Natural killer cell (primary cell): ENCODE measurements at regions not wholly inside any gene's neighbourhood (a gene's known extent, or its start where the extent isn't known, plus 50 kb on each side); places are given as distances from the start of the nearest gene placed in this dataset.
"Not testable (repeated sequence)": the region's sequence is repeated elsewhere in the genome, so short reads cannot be mapped to it uniquely, and the experiment has no call there.

ENCODE experiments used
- ATAC-seq, 3 donors: fragments of 150-1000 bp in 2 of 3; fragments of 200-7000 bp in 1 of 3; cut with Tn5 transposase; 1 replicate in 1 of 3; 2 replicates in 2 of 3; pipeline ENCODE4 v1.10.0; 2021; ENCODE audit warnings: mild to moderate bottlenecking in 2 of 3, moderate library complexity in 2 of 3
- DNase-seq, 2 donors: peaks; one replicate each; pipeline versions ENCODE4 v3.0.0 to v3.0.0-alpha.2; 2013 to 2021; ENCODE audit warnings: mixed read lengths in 1 of 2
- H3K27ac ChIP-seq: one replicate; pipeline ENCODE4 v1.5.1; 2013; ENCODE audit warnings: mild to moderate bottlenecking, low read length
- H3K27me3 ChIP-seq: one replicate; pipeline ENCODE4 v1.6.1; 2013; ENCODE audit warnings: low read length; ENCODE audit not compliant: control insufficient read depth, insufficient read depth
- H3K36me3 ChIP-seq: one replicate; pipeline ENCODE4 v1.6.1; 2013; ENCODE audit warnings: low read length; ENCODE audit not compliant: control insufficient read depth, insufficient read depth
- H3K4me1 ChIP-seq: one replicate; pipeline ENCODE4 v1.6.1; 2013; ENCODE audit warnings: low read length; ENCODE audit not compliant: control insufficient read depth, insufficient read depth
- H3K4me3 ChIP-seq: one replicate; pipeline ENCODE4 v1.5.1; 2013; ENCODE audit warnings: low read length
- H3K9me3 ChIP-seq: one replicate; pipeline ENCODE4 v1.6.1; 2013; ENCODE audit warnings: low read length; ENCODE audit not compliant: control insufficient read depth, insufficient read depth
- H3K27ac Mint-ChIP-seq, 2 donors: one replicate each; pipeline ENCODE4 v1.8.0; 2022; ENCODE audit warnings: mild to moderate bottlenecking in 2 of 2, mixed read lengths in 2 of 2, moderate library complexity in 1 of 2
- H3K27me3 Mint-ChIP-seq, 2 donors: one replicate each; pipeline ENCODE4 v1.8.0; 2022; ENCODE audit warnings: low read depth in 2 of 2, mixed read lengths in 2 of 2
- H3K36me3 Mint-ChIP-seq: one replicate; pipeline ENCODE4 v1.8.0; 2022; ENCODE audit warnings: mixed read lengths
- H3K4me1 Mint-ChIP-seq, 2 donors: one replicate each; pipeline ENCODE4 v1.8.0; 2022; ENCODE audit warnings: mixed read lengths in 2 of 2
- H3K4me3 Mint-ChIP-seq: one replicate; pipeline ENCODE4 v1.8.0; 2022; ENCODE audit warnings: mild to moderate bottlenecking, moderate library complexity, mixed read lengths
- H3K9me3 Mint-ChIP-seq, 2 donors: one replicate each; pipeline ENCODE4 v1.8.0; 2022; ENCODE audit warnings: mixed read lengths in 2 of 2
- WGBS: methylation state at CpG from one replicate; pipeline ENCODE4 v1.1.7; 2013; ENCODE audit warnings: missing lambda C conversion rate; ENCODE audit not compliant: insufficient coverage; 5-methylcytosine and 5-hydroxymethylcytosine counted together
- intact Hi-C: fragments of 100-400 bp; cut with micrococcal nuclease; formaldehyde crosslinking; loops from one replicate; pipeline ENCODE4 v1.14.2; 2022
- TF ChIP-seq, protein P1 (sequence below): fragments of 200-600 bp; IDR thresholded peaks from one replicate; pipeline ENCODE4 v1.8.0; 2022; ENCODE audit warnings: antibody characterized with exemption

DNA sequence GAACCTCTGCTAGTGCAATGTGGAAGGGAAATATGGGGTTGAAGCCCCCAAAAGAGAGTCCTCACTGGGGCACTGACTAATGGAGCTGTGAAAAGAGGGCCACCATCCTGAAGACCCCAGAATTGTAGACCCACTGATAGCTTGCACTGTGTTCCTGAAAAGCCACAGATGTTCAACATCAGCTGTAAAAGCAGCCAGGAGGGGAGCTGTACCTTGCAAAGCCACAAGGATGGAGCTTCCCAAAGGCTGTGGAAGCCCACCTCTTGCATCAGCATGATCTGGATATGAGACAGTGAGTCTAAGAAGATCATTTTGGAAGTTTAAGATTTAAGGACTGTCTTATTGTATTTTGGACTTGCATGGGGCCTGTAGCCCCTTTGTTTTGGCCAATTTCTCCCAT lies 125.8 kb upstream of the TGFBR2 start:
- Histone ChIP-seq H3K4me3 (no peak overlapping the region), H3K27ac (no peak overlapping the region), H3K36me3 (no peaks in the 10 kb centered on the region), H3K27me3 (no peaks in the 10 kb centered on the region), H3K9me3 (no peaks in the 10 kb centered on the region), H3K4me1 (no peaks in the 10 kb centered on the region)
- ATAC-seq: no peak
- no peaks in the 10 kb centered on the region for H3K27me3 Mint-ChIP-seq
- no peak overlapping the region for H3K4me3 Mint-ChIP-seq
- no peaks in the 10 kb centered on the region for H3K36me3 Mint-ChIP-seq
- intact Hi-C loops: no loop called here
- H3K9me3 Mint-ChIP-seq: no peaks in the 10 kb centered on the region
- H3K4me1 Mint-ChIP-seq: peaks cover 0 to 4% of the 10 kb centered on the region in 2 donors
- DNase-seq: no peak
- no peak overlapping the region for H3K27ac Mint-ChIP-seq
- TF ChIP-seq, protein P1, sequence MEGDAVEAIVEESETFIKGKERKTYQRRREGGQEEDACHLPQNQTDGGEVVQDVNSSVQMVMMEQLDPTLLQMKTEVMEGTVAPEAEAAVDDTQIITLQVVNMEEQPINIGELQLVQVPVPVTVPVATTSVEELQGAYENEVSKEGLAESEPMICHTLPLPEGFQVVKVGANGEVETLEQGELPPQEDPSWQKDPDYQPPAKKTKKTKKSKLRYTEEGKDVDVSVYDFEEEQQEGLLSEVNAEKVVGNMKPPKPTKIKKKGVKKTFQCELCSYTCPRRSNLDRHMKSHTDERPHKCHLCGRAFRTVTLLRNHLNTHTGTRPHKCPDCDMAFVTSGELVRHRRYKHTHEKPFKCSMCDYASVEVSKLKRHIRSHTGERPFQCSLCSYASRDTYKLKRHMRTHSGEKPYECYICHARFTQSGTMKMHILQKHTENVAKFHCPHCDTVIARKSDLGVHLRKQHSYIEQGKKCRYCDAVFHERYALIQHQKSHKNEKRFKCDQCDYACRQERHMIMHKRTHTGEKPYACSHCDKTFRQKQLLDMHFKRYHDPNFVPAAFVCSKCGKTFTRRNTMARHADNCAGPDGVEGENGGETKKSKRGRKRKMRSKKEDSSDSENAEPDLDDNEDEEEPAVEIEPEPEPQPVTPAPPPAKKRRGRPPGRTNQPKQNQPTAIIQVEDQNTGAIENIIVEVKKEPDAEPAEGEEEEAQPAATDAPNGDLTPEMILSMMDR: no peak

DNA sequence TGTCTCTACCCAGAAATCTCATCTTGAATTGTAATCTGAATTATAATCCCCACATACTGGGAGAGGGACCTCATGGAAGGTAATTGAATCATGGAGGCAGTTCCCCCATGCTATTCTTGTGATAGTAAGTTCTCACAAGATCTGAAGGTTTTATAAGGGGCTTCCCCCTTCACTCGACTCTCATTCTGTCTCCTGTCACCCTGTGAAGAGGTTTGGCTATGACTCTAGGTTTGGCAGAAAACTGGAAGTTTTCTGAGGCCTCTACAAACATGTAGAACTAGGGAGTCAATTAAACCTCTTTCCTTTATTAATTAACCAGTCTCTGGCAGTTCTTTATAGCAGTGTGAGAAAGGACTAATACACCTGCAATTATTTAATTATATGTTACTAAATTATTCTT lies 125.2 kb upstream of the TGFBR2 start:
- no peak overlapping the region for H3K4me3 Mint-ChIP-seq
- H3K27ac ChIP-seq: no peak overlapping the region
- no peak overlapping the region for H3K4me3 ChIP-seq
- intact Hi-C loops: no loop called here
- H3K27ac Mint-ChIP-seq: no peak overlapping the region
- DNase-seq: no peak
- no peaks in the 10 kb centered on the region for H3K9me3 Mint-ChIP-seq
- H3K36me3 ChIP-seq: no peaks in the 10 kb centered on the region
- H3K36me3 Mint-ChIP-seq: no peaks in the 10 kb centered on the region
- no peak for ATAC-seq
- TF ChIP-seq, protein P1: no peak
- no peaks in the 10 kb centered on the region for H3K27me3 Mint-ChIP-seq
- no CpG with 5 or more reads among the region's 1 CpG for WGBS
- no peaks in the 10 kb centered on the region for H3K27me3 ChIP-seq
- no peaks in the 10 kb centered on the region for H3K4me1 ChIP-seq
- no peaks in the 10 kb centered on the region for H3K9me3 ChIP-seq
- peaks cover 0 to 4% of the 10 kb centered on the region in 2 donors for H3K4me1 Mint-ChIP-seq

DNA sequence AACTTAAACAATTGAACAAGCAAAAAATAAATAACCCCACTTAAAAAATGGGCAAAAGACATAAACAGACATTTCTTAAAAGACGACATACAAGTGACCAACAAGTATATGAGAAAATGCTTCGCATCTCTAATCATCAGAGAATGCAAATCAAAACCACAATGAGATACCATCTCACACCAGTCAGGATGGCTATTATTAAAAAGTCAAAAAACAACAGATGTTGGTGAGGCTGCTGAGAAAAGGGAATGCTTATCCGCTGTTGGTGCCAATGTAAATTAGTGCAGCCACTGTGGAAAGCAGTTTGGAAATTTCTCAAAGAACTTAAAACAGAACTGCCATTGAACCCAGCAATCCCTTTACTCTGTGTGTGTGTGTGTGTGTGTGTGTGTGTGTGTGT lies 122.2 kb upstream of the TGFBR2 start:
- H3K27me3 ChIP-seq, H3K4me3 ChIP-seq, DNase-seq, H3K27ac ChIP-seq, H3K27ac Mint-ChIP-seq, H3K4me1 Mint-ChIP-seq, H3K27me3 Mint-ChIP-seq, H3K9me3 ChIP-seq, H3K36me3 Mint-ChIP-seq, H3K36me3 ChIP-seq, ATAC-seq, H3K9me3 Mint-ChIP-seq, H3K4me3 Mint-ChIP-seq, H3K4me1 ChIP-seq, intact Hi-C loops: not testable (repeated sequence)
- 94% methylated on average over 2 of the region's 3 CpGs for WGBS

DNA sequence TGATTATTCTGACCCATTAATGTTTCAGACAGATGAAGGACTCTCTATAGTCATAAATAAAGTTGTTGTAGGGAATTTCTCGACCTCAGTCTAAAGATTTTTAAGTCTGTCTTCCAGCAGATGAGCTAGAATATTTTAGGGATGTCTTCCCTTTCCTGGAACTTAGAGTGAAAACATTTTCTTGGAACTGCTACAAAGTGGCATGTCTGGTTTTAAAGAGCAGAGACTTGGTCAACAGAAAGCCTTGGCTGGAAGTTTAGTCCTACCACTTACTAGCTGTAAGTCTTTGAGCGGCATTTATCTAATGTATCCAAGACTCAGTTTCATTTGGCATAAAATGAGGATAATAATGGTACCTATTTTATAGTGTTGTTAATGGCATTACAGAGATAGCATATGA lies 120.0 kb upstream of the TGFBR2 start:
- no peaks in the 10 kb centered on the region for H3K4me1 Mint-ChIP-seq
- WGBS: 75% methylated on average over 1 of the region's 2 CpGs
- no peak for ATAC-seq

More for the DNA sequence above, 120.0 kb upstream of the TGFBR2 start:
- H3K9me3 Mint-ChIP-seq: peaks cover 3 to 10% of the 10 kb centered on the region in 2 donors
- H3K9me3 ChIP-seq: peaks cover 3% of the 10 kb centered on the region
- no peak overlapping the region for H3K4me3 Mint-ChIP-seq
- H3K36me3 ChIP-seq: no peaks in the 10 kb centered on the region
- H3K36me3 Mint-ChIP-seq: peaks cover 18% of the 10 kb centered on the region
- H3K27ac ChIP-seq: no peak overlapping the region
- no peak for DNase-seq
- TF ChIP-seq, protein P1: no peak
- intact Hi-C loops: no loop called here
- no peak overlapping the region for H3K27ac Mint-ChIP-seq
- H3K27me3 ChIP-seq: no peaks in the 10 kb centered on the region
- H3K4me3 ChIP-seq: no peak overlapping the region
- H3K27me3 Mint-ChIP-seq: no peaks in the 10 kb centered on the region
- no peaks in the 10 kb centered on the region for H3K4me1 ChIP-seq
